H1 (cell line): ENCODE measurements at regions not wholly inside any gene's neighbourhood (a gene's known extent, or its start where the extent isn't known, plus 50 kb on each side); places are given as distances from the start of the nearest gene placed in this dataset.

Source experiments
- CTCF ChIA-PET: fragments of 300-600 bp; sonication (Branson Sonifier 250); formaldehyde crosslinking; loops from one replicate; lab custom pipeline; 2021; ENCODE audit not compliant: partially characterized antibody; lab: Charles Lee
- POLR2A ChIA-PET: fragments of 300-600 bp; sonication (Branson Sonifier 250); formaldehyde crosslinking; loops from one replicate; lab custom pipeline; 2021; ENCODE audit warnings: inconsistent platforms; ENCODE audit not compliant: partially characterized antibody; lab: Charles Lee
- DNase-seq, 2 experiments: peaks; one replicate each; pipeline versions ENCODE4 v3.0.0 to v3.0.0-alpha.2; 2010 to 2022; ENCODE audit warnings: low spot score in 2 of 2, low read depth in 1 of 2, mixed read lengths in 1 of 2
- FAIRE-seq: peaks from 2 replicates; lab custom pipeline; 2011; peaks lifted over from hg19 to GRCh38; lab: Jason Lieb, UNC
- H2AFZ ChIP-seq: 2 replicates; pipeline ENCODE4 v1.8.1; 2012; ENCODE audit warnings: low read length, inconsistent platforms
- H2AK5ac ChIP-seq: 2 replicates; pipeline ENCODE4 v1.6.1; 2013; ENCODE audit warnings: low read depth, low read length
- H2BK120ac ChIP-seq: replicated peaks from 2 replicates; pipeline ENCODE3; 2013; ENCODE audit warnings: low read depth, low read length, inconsistent platforms
- H2BK12ac ChIP-seq: 2 replicates; pipeline ENCODE4 v1.6.1; 2013; ENCODE audit warnings: low read depth, low read length
- H2BK15ac ChIP-seq: 2 replicates; pipeline ENCODE4 v1.6.1; 2013; ENCODE audit warnings: low read length
- H2BK20ac ChIP-seq: 2 replicates; pipeline ENCODE4 v1.6.1; 2013; ENCODE audit warnings: low read length
- H2BK5ac ChIP-seq: 2 replicates; pipeline ENCODE4 v1.6.1; 2013; ENCODE audit warnings: low read depth, low read length
- H3K14ac ChIP-seq: 2 replicates; pipeline ENCODE4 v1.6.1; 2013; ENCODE audit warnings: inconsistent platforms; ENCODE audit not compliant: insufficient read length
- H3K18ac ChIP-seq: 2 replicates; pipeline ENCODE4 v1.6.1; 2013; ENCODE audit warnings: low read length; ENCODE audit errors: extremely low read depth
- H3K23ac ChIP-seq: 2 replicates; pipeline ENCODE4 v1.6.1; 2013; ENCODE audit warnings: inconsistent platforms; ENCODE audit not compliant: insufficient read length
- H3K23me2 ChIP-seq: 2 replicates; pipeline ENCODE4 v1.6.1; 2013; ENCODE audit warnings: low read depth, low read length
- H3K27ac ChIP-seq: 2 replicates; pipeline ENCODE4 v1.6.1; 2011; ENCODE audit warnings: low read depth, low read length, inconsistent platforms
- H3K27me3 ChIP-seq, 4 experiments: replicated peaks in 1 of 4; 1 replicate in 1 of 4; 2 replicates in 3 of 4; pipeline versions ENCODE4 v1.6.1 to v1.8.1; 2011 to 2013; ENCODE audit warnings: low read length in 3 of 4, mild to moderate bottlenecking in 3 of 4, inconsistent platforms in 2 of 4, mixed read lengths in 2 of 4, moderate library complexity in 1 of 4; ENCODE audit not compliant: control insufficient read depth in 3 of 4, insufficient read depth in 3 of 4; ENCODE audit errors: extremely low read depth in 1 of 4
- H3K36me3 ChIP-seq, 4 experiments: 2 replicates each; pipeline versions ENCODE4 v1.6.1 to v1.8.1; 2011 to 2013; ENCODE audit warnings: mild to moderate bottlenecking in 4 of 4, low read length in 3 of 4, moderate library complexity in 2 of 4, control low read depth in 1 of 4, inconsistent platforms in 1 of 4; ENCODE audit not compliant: insufficient read depth in 4 of 4, control insufficient read depth in 2 of 4
- H3K4ac ChIP-seq: replicated peaks from 2 replicates; pipeline ENCODE3; 2013; ENCODE audit warnings: low read length, low read depth, mixed read lengths, inconsistent platforms; ENCODE audit not compliant: insufficient read length
- H3K4me1 ChIP-seq, 4 experiments: replicated peaks in 1 of 4; 1 replicate in 1 of 4; 2 replicates in 3 of 4; pipeline versions ENCODE4 v1.6.1 to v1.8.1; 2011 to 2013; ENCODE audit warnings: low read length in 3 of 4, inconsistent platforms in 2 of 4, mixed read lengths in 1 of 4; ENCODE audit not compliant: insufficient read depth in 4 of 4, control insufficient read depth in 3 of 4
- H3K4me2 ChIP-seq, 2 experiments: 2 replicates each; pipeline versions ENCODE4 v1.6.1 to v1.8.1; 2011 to 2013; ENCODE audit warnings: low read depth in 2 of 2, low read length in 2 of 2, control low read depth in 1 of 2, inconsistent platforms in 1 of 2, mild to moderate bottlenecking in 1 of 2; ENCODE audit not compliant: insufficient read depth in 1 of 2
- H3K4me3 ChIP-seq, 4 experiments: fragments of 200-600, 300-600 bp in 1 of 4; sonication (generic), shearing (Covaris generic), sonication (Bioruptor Twin) in 1 of 4; 2 replicates each; pipeline versions ENCODE4 v1.5.1 to v1.8.1; 2011 to 2016; ENCODE audit warnings: low read length in 4 of 4, low read depth in 3 of 4, control low read depth in 2 of 4, inconsistent platforms in 2 of 4, mild to moderate bottlenecking in 2 of 4, mixed read lengths in 1 of 4, moderate library complexity in 1 of 4; ENCODE audit not compliant: insufficient read depth in 2 of 4; ENCODE audit errors: extremely low read depth in 1 of 4
- H3K56ac ChIP-seq: replicated peaks from 2 replicates; pipeline ENCODE3; 2013; ENCODE audit warnings: low read depth, mild to moderate bottlenecking, mixed read lengths, low read length, inconsistent platforms; ENCODE audit not compliant: insufficient read length
- H3K79me1 ChIP-seq: 2 replicates; pipeline ENCODE4 v1.6.1; 2013; ENCODE audit warnings: low read depth, low read length, control low read depth
- H3K79me2 ChIP-seq, 2 experiments: 2 replicates each; pipeline versions ENCODE4 v1.6.1 to v1.8.1; 2012 to 2013; ENCODE audit warnings: low read length in 2 of 2, mild to moderate bottlenecking in 2 of 2, inconsistent platforms in 1 of 2; ENCODE audit not compliant: insufficient read depth in 2 of 2, control insufficient read depth in 1 of 2
- H3K9ac ChIP-seq, 4 experiments: replicated peaks in 1 of 4; 1 replicate in 1 of 4; 2 replicates in 3 of 4; pipeline versions ENCODE4 v1.6.1 to v1.8.1; 2011 to 2013; ENCODE audit warnings: low read depth in 3 of 4, low read length in 3 of 4, control low read depth in 2 of 4, mild to moderate bottlenecking in 2 of 4, moderate library complexity in 2 of 4, inconsistent platforms in 1 of 4; ENCODE audit errors: extremely low read depth in 1 of 4
- H3K9me3 ChIP-seq, 2 experiments: 2 replicates each; pipeline versions ENCODE4 v1.6.1 to v1.8.1; 2012 to 2013; ENCODE audit warnings: mild to moderate bottlenecking in 2 of 2, moderate library complexity in 2 of 2, control low read depth in 1 of 2, inconsistent platforms in 1 of 2, low read depth in 1 of 2, low read length in 1 of 2, mixed read lengths in 1 of 2; ENCODE audit not compliant: insufficient read depth in 2 of 2
- H4K20me1 ChIP-seq, 2 experiments: replicated peaks in 1 of 2; 2 replicates each; pipeline versions ENCODE3 to v1.8.1; 2011 to 2013; ENCODE audit warnings: inconsistent platforms in 2 of 2, low read length in 2 of 2, mild to moderate bottlenecking in 1 of 2; ENCODE audit not compliant: insufficient read depth in 2 of 2, control insufficient read depth in 1 of 2
- H4K5ac ChIP-seq: 2 replicates; pipeline ENCODE4 v1.6.1; 2013; ENCODE audit warnings: low read length, low read depth, mixed read lengths, inconsistent platforms; ENCODE audit not compliant: insufficient read length
- H4K8ac ChIP-seq: 2 replicates; pipeline ENCODE4 v1.8.0; 2013; ENCODE audit warnings: mild to moderate bottlenecking, moderate library complexity, low read length, inconsistent platforms; ENCODE audit not compliant: insufficient read depth; ENCODE audit errors: extremely low read depth
- H4K91ac ChIP-seq: replicated peaks from 2 replicates; pipeline ENCODE3; 2013; ENCODE audit warnings: low read length, mixed read lengths, inconsistent platforms; ENCODE audit not compliant: insufficient read length
- BRCA1 ChIP-seq: IDR thresholded peaks from 2 replicates; pipeline ENCODE4 v1.6.1; 2012; ENCODE audit warnings: low read depth, low read length, improper control_type of control experiment
- GABPA ChIP-seq: IDR thresholded peaks from 2 replicates; pipeline ENCODE4 v1.6.1; 2011; ENCODE audit warnings: mild to moderate bottlenecking, low read length, moderate library complexity, borderline replicate concordance; ENCODE audit not compliant: insufficient read depth
- RAD21 ChIP-seq, 2 experiments: IDR thresholded peaks in 1 of 2; conservative IDR thresholded peaks in 1 of 2; 2 replicates each; pipeline ENCODE4 v1.6.1; 2011; ENCODE audit warnings: low read depth in 2 of 2, low read length in 2 of 2, improper control_type of control experiment in 1 of 2, inconsistent platforms in 1 of 2, mild to moderate bottlenecking in 1 of 2, moderate library complexity in 1 of 2
- SAP30 ChIP-seq: fragments of 300-600 bp; sonication (generic); IDR thresholded peaks from 2 replicates; pipeline ENCODE4 v1.7.1; 2012; ENCODE audit warnings: low read length, moderate library complexity, mild to moderate bottlenecking, inconsistent platforms; ENCODE audit not compliant: insufficient read depth, insufficient replicate concordance
- SP1 ChIP-seq: IDR thresholded peaks from 2 replicates; pipeline ENCODE4 v1.6.1; 2011; ENCODE audit warnings: low read depth, low read length
- SP4 ChIP-seq: IDR thresholded peaks from 2 replicates; pipeline ENCODE4 v1.6.1; 2012; ENCODE audit warnings: low read length, inconsistent platforms
- YY1 ChIP-seq: IDR thresholded peaks from 2 replicates; pipeline ENCODE4 v1.6.1; 2011; ENCODE audit warnings: low read depth, mild to moderate bottlenecking, low read length
- WGBS, 2 experiments: shearing (Covaris generic) in 1 of 2; methylation state at CpG; one replicate each; pipeline versions ENCODE4 v1.1.6 to v1.1.7; 2013 to 2015; ENCODE audit warnings: low lambda C conversion rate in 2 of 2, mixed read lengths in 2 of 2, inconsistent platforms in 1 of 2, low coverage in 1 of 2, missing lambda C conversion rate in 1 of 2; ENCODE audit not compliant: insufficient replicate concordance in 2 of 2, insufficient coverage in 1 of 2, insufficient read length in 1 of 2; ENCODE audit errors: extremely low coverage in 1 of 2, missing lambda C conversion rate in 1 of 2; 5-methylcytosine and 5-hydroxymethylcytosine counted together
- TF ChIP-seq, protein P1 (sequence below): IDR thresholded peaks from 2 replicates; pipeline ENCODE4 v1.6.1; 2012; ENCODE audit warnings: low read length, inconsistent platforms

DNA sequence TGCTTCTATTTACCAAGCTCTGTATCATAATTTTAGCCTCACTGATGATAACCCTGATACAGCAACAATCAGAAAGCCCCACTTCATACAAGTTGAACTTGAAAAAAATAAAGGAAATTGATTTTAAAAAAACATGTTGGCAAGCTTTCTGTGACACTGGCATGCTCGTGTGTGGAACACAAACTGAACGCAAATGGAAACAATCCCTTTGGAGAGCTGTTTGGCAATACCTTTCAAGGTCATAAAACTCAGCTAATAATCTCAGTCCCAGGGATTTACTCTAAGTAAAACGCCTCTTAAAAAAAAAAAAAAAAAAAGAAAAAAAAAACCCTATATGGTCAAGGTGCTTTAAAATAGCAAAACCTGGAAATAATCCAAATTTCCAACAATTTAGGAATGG is 166.7 kb upstream of the BCL6 start:
- Histone ChIP-seq H3K4ac (no peak overlapping the region), H3K4me2 (no peak overlapping the region), H2AFZ (no peak overlapping the region), H3K23ac (no peak overlapping the region), H3K79me1 (no peaks in the 10 kb centered on the region), H3K9ac (no peak overlapping the region), H3K56ac (no peak overlapping the region), H3K79me2 (no peaks in the 10 kb centered on the region), H3K14ac (no peak overlapping the region), H3K4me1 (peaks cover 2 to 15% (median 9%) of the 10 kb centered on the region in 4 experiments; a peak in 4 of 7 replicates), H4K20me1 (no peaks in the 10 kb centered on the region), H4K91ac (no peak overlapping the region), H3K4me3 (no peak overlapping the region), H3K18ac (no peak overlapping the region), H2BK12ac (no peak overlapping the region), H2AK5ac (no peak overlapping the region), H3K27me3 (no peaks in the 10 kb centered on the region), H3K9me3 (no peaks in the 10 kb centered on the region), H3K23me2 (no peaks in the 10 kb centered on the region; the same call in 1 of the 2 replicates), H3K27ac (no peak overlapping the region), H2BK5ac (no peak overlapping the region), H2BK120ac (no peak overlapping the region), H3K36me3 (no peaks in the 10 kb centered on the region), H4K8ac (no peak overlapping the region), H2BK20ac (no peak overlapping the region), H2BK15ac (no peak overlapping the region), H4K5ac (no peak overlapping the region)
- no peak for FAIRE-seq
- TF ChIP-seq GABPA: no peak
- no peak for TF ChIP-seq YY1
- no peak for TF ChIP-seq SP1
- TF ChIP-seq SAP30: no peak
- no peak for TF ChIP-seq SP4
- TF ChIP-seq RAD21 (IDR thresholded peaks at IDR 0.05 in 1 of 2, conservative IDR thresholded peaks at IDR 0.05 in 1 of 2; ENCODE audit: low read depth in 2 of 2, low read length in 2 of 2): no peak
- TF ChIP-seq, protein P1, sequence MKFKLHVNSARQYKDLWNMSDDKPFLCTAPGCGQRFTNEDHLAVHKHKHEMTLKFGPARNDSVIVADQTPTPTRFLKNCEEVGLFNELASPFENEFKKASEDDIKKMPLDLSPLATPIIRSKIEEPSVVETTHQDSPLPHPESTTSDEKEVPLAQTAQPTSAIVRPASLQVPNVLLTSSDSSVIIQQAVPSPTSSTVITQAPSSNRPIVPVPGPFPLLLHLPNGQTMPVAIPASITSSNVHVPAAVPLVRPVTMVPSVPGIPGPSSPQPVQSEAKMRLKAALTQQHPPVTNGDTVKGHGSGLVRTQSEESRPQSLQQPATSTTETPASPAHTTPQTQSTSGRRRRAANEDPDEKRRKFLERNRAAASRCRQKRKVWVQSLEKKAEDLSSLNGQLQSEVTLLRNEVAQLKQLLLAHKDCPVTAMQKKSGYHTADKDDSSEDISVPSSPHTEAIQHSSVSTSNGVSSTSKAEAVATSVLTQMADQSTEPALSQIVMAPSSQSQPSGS: no peak
- TF ChIP-seq BRCA1: no peak
- WGBS, 2 experiments: 94% methylated on average over 3 of the region's 3 CpGs; no CpG with 5 or more reads in 1 of the 2 experiments
- no peak for DNase-seq
- CTCF ChIA-PET: interaction anchor here (1.5 kb wide), 1 partner anchor 15 kb away, joined by 6 read pairs; no protein-coding TSS in a partner anchor
- POLR2A ChIA-PET: no interaction called here
